Neuronal stem cell (in vitro differentiated cells): ENCODE measurements at regions not wholly inside any gene's neighbourhood (a gene's known extent, or its start where the extent isn't known, plus 50 kb on each side); places are given as distances from the start of the nearest gene placed in this dataset.

Experiments used
- DNase-seq: peaks from one replicate; pipeline ENCODE4 v3.0.0-alpha.2; 2013; ENCODE audit warnings: low spot score
- H2AFZ ChIP-seq: one replicate; pipeline ENCODE4 v1.6.1; 2013; ENCODE audit warnings: mild to moderate bottlenecking, low read length, inconsistent platforms
- H2AK5ac ChIP-seq: 2 replicates; pipeline ENCODE4 v1.6.1; 2013; ENCODE audit warnings: low read depth, mild to moderate bottlenecking, inconsistent platforms, low read length, moderate library complexity, mixed read lengths
- H2BK120ac ChIP-seq: 2 replicates; pipeline ENCODE4 v1.6.1; 2013; ENCODE audit warnings: low read depth, mild to moderate bottlenecking, inconsistent platforms, low read length, moderate library complexity, mixed read lengths
- H2BK12ac ChIP-seq: one replicate; pipeline ENCODE4 v1.6.1; 2013; ENCODE audit warnings: low read length, inconsistent platforms
- H2BK15ac ChIP-seq: 2 replicates; pipeline ENCODE4 v1.6.1; 2013; ENCODE audit warnings: mild to moderate bottlenecking, low read length, inconsistent platforms, mixed read lengths
- H2BK5ac ChIP-seq: one replicate; pipeline ENCODE4 v1.6.1; 2013; ENCODE audit warnings: inconsistent platforms, mild to moderate bottlenecking, low read length, moderate library complexity
- H3K14ac ChIP-seq: one replicate; pipeline ENCODE4 v1.6.1; 2013; ENCODE audit warnings: low read length, inconsistent platforms
- H3K18ac ChIP-seq: 2 replicates; pipeline ENCODE4 v1.6.1; 2013; ENCODE audit warnings: low read length, inconsistent platforms
- H3K23ac ChIP-seq: 2 replicates; pipeline ENCODE4 v1.6.1; 2013; ENCODE audit warnings: low read depth, mild to moderate bottlenecking, mixed read lengths, low read length, inconsistent platforms; ENCODE audit not compliant: poor library complexity
- H3K27ac ChIP-seq: replicated peaks from 3 replicates; pipeline ENCODE4 v1.5.1; 2013; ENCODE audit warnings: low read length, inconsistent platforms
- H3K27me3 ChIP-seq, 3 experiments: 2 replicates each; pipeline ENCODE4 v1.6.1; 2013; ENCODE audit warnings: low read length in 3 of 3, mild to moderate bottlenecking in 2 of 3, inconsistent platforms in 1 of 3, low read depth in 1 of 3, mixed read lengths in 1 of 3, moderate library complexity in 1 of 3; ENCODE audit not compliant: control insufficient read depth in 3 of 3, insufficient read depth in 3 of 3
- H3K36me3 ChIP-seq, 2 donors: replicated peaks in 1 of 2; 2 replicates each; pipeline ENCODE4 v1.6.1; 2013; ENCODE audit warnings: low read length in 2 of 2; ENCODE audit not compliant: control insufficient read depth in 2 of 2, insufficient read depth in 2 of 2
- H3K4ac ChIP-seq: 2 replicates; pipeline ENCODE4 v1.6.1; 2013; ENCODE audit warnings: inconsistent platforms, mild to moderate bottlenecking, low read length, moderate library complexity
- H3K4me1 ChIP-seq, 2 donors: 1 replicate in 1 of 2; 2 replicates in 1 of 2; pipeline ENCODE4 v1.6.1; 2013; ENCODE audit warnings: low read length in 2 of 2, low read depth in 1 of 2; ENCODE audit not compliant: control insufficient read depth in 2 of 2, insufficient read depth in 1 of 2
- H3K4me2 ChIP-seq: one replicate; pipeline ENCODE4 v1.6.1; 2013; ENCODE audit warnings: mild to moderate bottlenecking, low read length, inconsistent platforms; ENCODE audit not compliant: insufficient read depth, poor library complexity, severe bottlenecking
- H3K4me3 ChIP-seq, 2 donors: 2 replicates each; pipeline ENCODE4 v1.5.1; 2013; ENCODE audit warnings: low read length in 2 of 2, mild to moderate bottlenecking in 2 of 2, inconsistent platforms in 1 of 2, moderate library complexity in 1 of 2
- H3K79me1 ChIP-seq: one replicate; pipeline ENCODE4 v1.6.1; 2013; ENCODE audit warnings: low read depth, mild to moderate bottlenecking, inconsistent platforms, low read length, moderate library complexity
- H3K9ac ChIP-seq: one replicate; pipeline ENCODE4 v1.6.1; 2013; ENCODE audit warnings: mild to moderate bottlenecking, low read depth, low read length, inconsistent platforms; ENCODE audit not compliant: poor library complexity
- H3K9me3 ChIP-seq, 2 donors: replicated peaks in 1 of 2; 2 replicates each; pipeline versions ENCODE3 to v1.6.1; 2013; ENCODE audit warnings: low read length in 2 of 2, mild to moderate bottlenecking in 2 of 2, inconsistent platforms in 1 of 2, low read depth in 1 of 2, mixed read lengths in 1 of 2, moderate library complexity in 1 of 2; ENCODE audit not compliant: control insufficient read depth in 2 of 2, insufficient read depth in 1 of 2
- H4K8ac ChIP-seq: one replicate; pipeline ENCODE4 v1.6.1; 2013; ENCODE audit warnings: low read depth, mild to moderate bottlenecking, inconsistent platforms, low read length, moderate library complexity
- H4K91ac ChIP-seq: one replicate; pipeline ENCODE4 v1.6.1; 2013; ENCODE audit warnings: low read length, low read depth, mild to moderate bottlenecking, inconsistent platforms; ENCODE audit not compliant: poor library complexity
- WGBS, 2 donors: extraction: QIAGEN DNeasy Blood & Tissue Kit; methylation state at CpG; one replicate each; pipeline ENCODE4 v1.1.7; 2013; ENCODE audit warnings: missing lambda C conversion rate in 2 of 2, mixed read lengths in 1 of 2; ENCODE audit not compliant: insufficient read length in 2 of 2, insufficient replicate concordance in 1 of 2; ENCODE audit errors: extremely low coverage in 2 of 2; 5-methylcytosine and 5-hydroxymethylcytosine counted together

GRCh38 chr13:55087085-55087484 is 2053.6 kb upstream of the PRR20A start:
- Histone ChIP-seq H2BK120ac (no peak overlapping the region), H4K91ac (no peak overlapping the region), H2BK12ac (no peak overlapping the region), H3K4me2 (no peak overlapping the region), H2AFZ (peak overlapping the region; percentile 22), H3K9ac (no peak overlapping the region), H3K36me3 (no peaks in the 10 kb centered on the region), H3K9me3 (no peaks in the 10 kb centered on the region), H3K27ac (no peak overlapping the region), H4K8ac (no peak overlapping the region), H3K23ac (no peak overlapping the region), H3K4me1 (no peaks in the 10 kb centered on the region), H3K79me1 (no peaks in the 10 kb centered on the region), H2BK15ac (no peak overlapping the region), H3K4ac (no peak overlapping the region), H3K14ac (no peak overlapping the region), H2BK5ac (no peak overlapping the region), H3K27me3 (no peaks in the 10 kb centered on the region), H3K18ac (no peak overlapping the region), H2AK5ac (no peak overlapping the region), H3K4me3 (no peak overlapping the region)
- no peak for DNase-seq
- no CpG with 5 or more reads among the region's 2 CpGs for WGBS, 2 donors

GRCh38 chr13:55090612-55091011 is 2050.1 kb upstream of the PRR20A start:
- H3K27ac ChIP-seq, result no peak overlapping the region
- no peaks in the 10 kb centered on the region for H3K36me3 ChIP-seq
- H2BK12ac ChIP-seq, result no peak overlapping the region
- no peaks in the 10 kb centered on the region for H3K4me1 ChIP-seq
- no peak overlapping the region for H3K18ac ChIP-seq
- no peaks in the 10 kb centered on the region for H3K27me3 ChIP-seq
- H3K79me1 ChIP-seq, result no peaks in the 10 kb centered on the region
- no peak for DNase-seq
- no peak overlapping the region for H2BK5ac ChIP-seq
- H2BK120ac ChIP-seq, result no peak overlapping the region
- no peak overlapping the region for H2AFZ ChIP-seq
- no peak overlapping the region for H3K23ac ChIP-seq
- no peak overlapping the region for H3K4ac ChIP-seq
- no peak overlapping the region for H3K4me2 ChIP-seq
- H2AK5ac ChIP-seq, result no peak overlapping the region
- H3K4me3 ChIP-seq, result no peak overlapping the region
- H2BK15ac ChIP-seq, result no peak overlapping the region
- no peak overlapping the region for H4K91ac ChIP-seq
- no peaks in the 10 kb centered on the region for H3K9me3 ChIP-seq
- no peak overlapping the region for H3K14ac ChIP-seq
- H4K8ac ChIP-seq, result no peak overlapping the region
- H3K9ac ChIP-seq, result no peak overlapping the region

GRCh38 chr13:55091172-55091571 is 2049.5 kb upstream of the PRR20A start:
- Histone ChIP-seq H3K9me3 (no peaks in the 10 kb centered on the region), H2AK5ac (no peak overlapping the region), H2BK120ac (no peak overlapping the region), H3K23ac (no peak overlapping the region), H3K27me3 (no peaks in the 10 kb centered on the region), H4K91ac (no peak overlapping the region), H2AFZ (peak overlapping the region; percentile 54), H3K18ac (no peak overlapping the region), H3K14ac (no peak overlapping the region), H3K4me1 (no peaks in the 10 kb centered on the region), H3K27ac (no peak overlapping the region), H3K9ac (no peak overlapping the region), H2BK12ac (no peak overlapping the region), H3K4me3 (no peak overlapping the region), H3K36me3 (no peaks in the 10 kb centered on the region), H2BK5ac (no peak overlapping the region), H3K79me1 (no peaks in the 10 kb centered on the region), H3K4ac (no peak overlapping the region), H4K8ac (no peak overlapping the region), H2BK15ac (no peak overlapping the region), H3K4me2 (no peak overlapping the region)
- no peak for DNase-seq
- no CpG with 5 or more reads among the region's 1 CpG for WGBS, 2 donors

GRCh38 chr13:55106509-55106908 is 2034.2 kb upstream of the PRR20A start:
- no CpG with 5 or more reads among the region's 1 CpG for WGBS, 2 donors
- Histone ChIP-seq H3K14ac (no peak overlapping the region), H4K8ac (no peak overlapping the region), H3K4me3 (no peak overlapping the region), H2BK12ac (no peak overlapping the region), H2BK5ac (no peak overlapping the region), H3K27ac (no peak overlapping the region), H3K18ac (no peak overlapping the region), H3K4me1 (no peaks in the 10 kb centered on the region), H3K27me3 (peaks cover 0 to 2% (median 0%) of the 10 kb centered on the region in 3 experiments), H3K4me2 (no peak overlapping the region), H3K9ac (no peak overlapping the region), H3K9me3 (no peaks in the 10 kb centered on the region), H2BK120ac (no peak overlapping the region), H3K23ac (no peak overlapping the region), H3K36me3 (no peaks in the 10 kb centered on the region), H2AK5ac (no peak overlapping the region), H2AFZ (no peak overlapping the region), H4K91ac (no peak overlapping the region), H3K4ac (no peak overlapping the region), H2BK15ac (no peak overlapping the region), H3K79me1 (no peaks in the 10 kb centered on the region)
- no peak for DNase-seq
